ENCODE measurements at regions not wholly inside any gene's neighbourhood (a gene's known extent, or its start where the extent isn't known, plus 50 kb on each side); places are given as distances from the start of the nearest gene placed in this dataset.

- SMC1A ChIA-PET (ENCODE audit: uncharacterized antibody, unreplicated experiment) = no interaction called here
- intact Hi-C loops (cut with micrococcal nuclease; ENCODE audit: unreplicated experiment) = no loop called here
- DNase-seq (ENCODE audit: low read depth, low spot score) (no peak), FAIRE-seq (no peak), ATAC-seq (no peak)
- CTCF ChIA-PET = no interaction called here
- H3K36me3 ChIP-seq (ENCODE audit: control insufficient read depth in 2 of 2, insufficient read depth in 2 of 2, low read length in 1 of 2) = no peaks in the 10 kb centered on the region
- POLR2A ChIA-PET = no interaction called here
- H3K79me2 ChIP-seq (ENCODE audit: control insufficient read depth, insufficient read depth, low read length) = no peaks in the 10 kb centered on the region
- no peaks in the 10 kb centered on the region for H3K9me3 ChIP-seq (replicated peaks; ENCODE audit: control insufficient read depth, insufficient read depth, low read length)
- no peak overlapping the region for H3K4me2 ChIP-seq (ENCODE audit: control insufficient read depth, insufficient read depth)
- RAD21 ChIA-PET (ENCODE audit: unreplicated experiment) = no interaction called here
- no peak overlapping the region for H3K27ac ChIP-seq (ENCODE audit: control insufficient read depth, insufficient read depth)
- H4K20me1 ChIP-seq (ENCODE audit: control insufficient read depth, insufficient read depth) = peaks cover 2% of the 10 kb centered on the region; the same call in 1 of the 2 replicates
- no TSS peak for BruUV-seq (replicated peaks)
- no peak overlapping the region for H3K4me3 ChIP-seq
- H3K9ac ChIP-seq (ENCODE audit: control insufficient read depth, insufficient read depth, low read length) = no peak overlapping the region
- H2AFZ ChIP-seq (ENCODE audit: control insufficient read depth, low read depth, low read length) = no peak overlapping the region
- H3K4me1 ChIP-seq (ENCODE audit: control insufficient read depth, insufficient read depth, low read length) = 0 out of 2 replicates have a peak, but pooled peaks cover 7% of the 10 kb centered on the region
- in situ Hi-C loops (cut with MboI) = no loop called here
- WGBS (ENCODE audit: insufficient coverage, insufficient replicate concordance, low lambda C conversion rate, missing lambda C conversion rate) = 3% methylated on average over 2 of the region's 2 CpGs
- TF ChIP-seq TARDBP (IDR thresholded peaks at IDR 0.05; ENCODE audit: borderline replicate concordance) = no peak
- TF ChIP-seq YY1 (IDR thresholded peaks at IDR 0.05; ENCODE audit: low read depth, low read length) = no peak
- no peak for TF ChIP-seq POLR2A (IDR thresholded peaks at IDR 0.05; ENCODE audit: low read depth, low read length)
- no peaks in the 10 kb centered on the region; a peak in 1 of 4 replicates for H3K27me3 ChIP-seq (replicated peaks in 1 of 2; ENCODE audit: control insufficient read depth in 2 of 2, insufficient read depth in 2 of 2, low read length in 1 of 2)
These were observed 50.9 kb upstream of the TMEM164 start for GRCh38 chrX:109952050-109952449.

- Histone ChIP-seq H2AFZ (ENCODE audit: control insufficient read depth, low read depth, low read length) (0 out of 2 replicates have a peak overlapping the region, but pooled peaks have one; percentile 10), H3K36me3 (ENCODE audit: control insufficient read depth in 2 of 2, insufficient read depth in 2 of 2, low read length in 1 of 2) (no peaks in the 10 kb centered on the region), H3K4me3 (no peak overlapping the region), H3K4me2 (ENCODE audit: control insufficient read depth, insufficient read depth) (no peak overlapping the region; the same call in 1 of the 2 replicates), H3K27ac (ENCODE audit: control insufficient read depth, insufficient read depth) (no peak overlapping the region), H4K20me1 (ENCODE audit: control insufficient read depth, insufficient read depth) (peaks cover 2% of the 10 kb centered on the region; the same call in 1 of the 2 replicates), H3K79me2 (ENCODE audit: control insufficient read depth, insufficient read depth, low read length) (no peaks in the 10 kb centered on the region), H3K9me3 (replicated peaks; ENCODE audit: control insufficient read depth, insufficient read depth, low read length) (no peaks in the 10 kb centered on the region), H3K9ac (ENCODE audit: control insufficient read depth, insufficient read depth, low read length) (no peak overlapping the region), H3K27me3 (replicated peaks in 1 of 2; ENCODE audit: control insufficient read depth in 2 of 2, insufficient read depth in 2 of 2, low read length in 1 of 2) (no peaks in the 10 kb centered on the region; a peak in 1 of 4 replicates), H3K4me1 (ENCODE audit: control insufficient read depth, insufficient read depth, low read length) (0 out of 2 replicates have a peak, but pooled peaks cover 7% of the 10 kb centered on the region)
- FAIRE-seq = no peak
- SMC1A ChIA-PET (ENCODE audit: uncharacterized antibody, unreplicated experiment) = interaction anchor here (0.5 to 0.7 kb wide), 2 partner anchors 204 to 452 kb away, joined by 3 read pairs; no protein-coding TSS in a partner anchor
- intact Hi-C loops (cut with micrococcal nuclease; ENCODE audit: unreplicated experiment) (no loop called here), in situ Hi-C loops (cut with MboI) (no loop called here)
- CTCF ChIA-PET = interaction anchor here (0.6 to 0.9 kb wide), 2 partner anchors 62 to 1136 kb away, joined by 3 read pairs; no protein-coding TSS in a partner anchor
- WGBS (ENCODE audit: insufficient coverage, insufficient replicate concordance, low lambda C conversion rate, missing lambda C conversion rate) = 48% methylated on average over 4 of the region's 4 CpGs
- ATAC-seq = peak; percentile 57
- DNase-seq (ENCODE audit: low read depth, low spot score) = peak; percentile 12
- no TSS peak for BruUV-seq (replicated peaks)
- RAD21 ChIA-PET (ENCODE audit: unreplicated experiment) = no interaction called here
- POLR2A ChIA-PET = no interaction called here
- TF ChIP-seq MXI1 (IDR thresholded peaks at IDR 0.05; ENCODE audit: low read depth, low read length) (no peak), SMAD5 (IDR thresholded peaks at IDR 0.05; ENCODE audit: low read depth) (no peak), RUNX3 (IDR thresholded peaks at IDR 0.05; ENCODE audit: low read length) (peak; percentile 17; the same call in 1 of the 2 replicates), ETV6 (conservative IDR thresholded peaks at IDR 0.05 in 1 of 2, IDR thresholded peaks at IDR 0.05 in 1 of 2; ENCODE audit: borderline replicate concordance in 1 of 2, low read depth in 1 of 2) (peak in 1 of 2 experiments; percentile 36; a peak in 1 of 4 replicates), ZNF24 (IDR thresholded peaks at IDR 0.05) (no peak)
- TF ChIP-seq, protein P1, sequence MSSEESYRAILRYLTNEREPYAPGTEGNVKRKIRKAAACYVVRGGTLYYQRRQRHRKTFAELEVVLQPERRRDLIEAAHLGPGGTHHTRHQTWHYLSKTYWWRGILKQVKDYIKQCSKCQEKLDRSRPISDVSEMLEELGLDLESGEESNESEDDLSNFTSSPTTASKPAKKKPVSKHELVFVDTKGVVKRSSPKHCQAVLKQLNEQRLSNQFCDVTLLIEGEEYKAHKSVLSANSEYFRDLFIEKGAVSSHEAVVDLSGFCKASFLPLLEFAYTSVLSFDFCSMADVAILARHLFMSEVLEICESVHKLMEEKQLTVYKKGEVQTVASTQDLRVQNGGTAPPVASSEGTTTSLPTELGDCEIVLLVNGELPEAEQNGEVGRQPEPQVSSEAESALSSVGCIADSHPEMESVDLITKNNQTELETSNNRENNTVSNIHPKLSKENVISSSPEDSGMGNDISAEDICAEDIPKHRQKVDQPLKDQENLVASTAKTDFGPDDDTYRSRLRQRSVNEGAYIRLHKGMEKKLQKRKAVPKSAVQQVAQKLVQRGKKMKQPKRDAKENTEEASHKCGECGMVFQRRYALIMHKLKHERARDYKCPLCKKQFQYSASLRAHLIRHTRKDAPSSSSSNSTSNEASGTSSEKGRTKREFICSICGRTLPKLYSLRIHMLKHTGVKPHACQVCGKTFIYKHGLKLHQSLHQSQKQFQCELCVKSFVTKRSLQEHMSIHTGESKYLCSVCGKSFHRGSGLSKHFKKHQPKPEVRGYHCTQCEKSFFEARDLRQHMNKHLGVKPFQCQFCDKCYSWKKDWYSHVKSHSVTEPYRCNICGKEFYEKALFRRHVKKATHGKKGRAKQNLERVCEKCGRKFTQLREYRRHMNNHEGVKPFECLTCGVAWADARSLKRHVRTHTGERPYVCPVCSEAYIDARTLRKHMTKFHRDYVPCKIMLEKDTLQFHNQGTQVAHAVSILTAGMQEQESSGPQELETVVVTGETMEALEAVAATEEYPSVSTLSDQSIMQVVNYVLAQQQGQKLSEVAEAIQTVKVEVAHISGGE (CRISPR knock-in tag; IDR thresholded peaks at IDR 0.05) = no peak
These were observed 49.7 kb upstream of the TMEM164 start for GRCh38 chrX:109952985-109953905.
